BE2C (cell line): ENCODE measurements at regions not wholly inside any gene's neighbourhood (a gene's known extent, or its start where the extent isn't known, plus 50 kb on each side); places are given as distances from the start of the nearest gene placed in this dataset.

ENCODE experiments used
- DNase-seq: peaks from one replicate; pipeline ENCODE4 v3.0.0-alpha.2; 2020
- H3K27me3 ChIP-seq: fragments of 250-450 bp; sonication (Bioruptor Pico); 2 replicates; pipeline ENCODE4 v1.5.1; 2020; ENCODE audit warnings: mild to moderate bottlenecking
- H3K36me3 ChIP-seq: fragments of 250-450 bp; sonication (Bioruptor Pico); 2 replicates; pipeline ENCODE4 v1.5.1; 2020; ENCODE audit warnings: mild to moderate bottlenecking
- H3K4me1 ChIP-seq: fragments of 250-450 bp; sonication (Bioruptor Pico); 2 replicates; pipeline ENCODE4 v1.5.1; 2020
- H3K4me3 ChIP-seq: 2 replicates; pipeline ENCODE4 v1.5.1; 2011; ENCODE audit warnings: low read depth, low read length
- H3K9me3 ChIP-seq: fragments of 250-450 bp; sonication (Bioruptor Pico); 2 replicates; pipeline ENCODE4 v1.5.1; 2020
- CTCF ChIP-seq: IDR thresholded peaks from 2 replicates; pipeline ENCODE4 v1.5.1; 2012; ENCODE audit warnings: mild to moderate bottlenecking, low read depth, low read length

DNA sequence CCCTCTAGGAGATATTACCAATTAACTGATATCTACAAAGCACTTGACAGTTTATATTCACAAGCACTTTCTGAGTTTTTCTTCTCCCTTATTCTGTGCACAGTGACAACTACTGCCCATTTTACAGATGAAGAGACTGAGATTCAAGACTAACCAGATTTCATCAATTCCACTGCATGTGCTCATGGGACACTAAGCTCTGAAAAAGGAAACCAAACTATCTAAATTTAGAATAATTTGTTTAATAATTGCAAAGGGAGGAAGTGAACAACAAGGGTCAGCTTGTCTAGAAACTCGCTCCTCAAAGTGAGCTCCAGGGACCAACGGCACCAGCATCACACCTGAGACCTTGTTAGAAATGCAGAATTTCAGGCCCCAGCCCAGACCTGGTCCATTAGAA, 50.8 kb upstream of the MYLIP start:
- Histone ChIP-seq H3K27me3 (no peaks in the 10 kb centered on the region), H3K36me3 (no peaks in the 10 kb centered on the region), H3K4me1 (no peaks in the 10 kb centered on the region), H3K9me3 (no peaks in the 10 kb centered on the region), H3K4me3 (no peak overlapping the region)
- TF ChIP-seq CTCF = no peak
- no peak for DNase-seq

DNA sequence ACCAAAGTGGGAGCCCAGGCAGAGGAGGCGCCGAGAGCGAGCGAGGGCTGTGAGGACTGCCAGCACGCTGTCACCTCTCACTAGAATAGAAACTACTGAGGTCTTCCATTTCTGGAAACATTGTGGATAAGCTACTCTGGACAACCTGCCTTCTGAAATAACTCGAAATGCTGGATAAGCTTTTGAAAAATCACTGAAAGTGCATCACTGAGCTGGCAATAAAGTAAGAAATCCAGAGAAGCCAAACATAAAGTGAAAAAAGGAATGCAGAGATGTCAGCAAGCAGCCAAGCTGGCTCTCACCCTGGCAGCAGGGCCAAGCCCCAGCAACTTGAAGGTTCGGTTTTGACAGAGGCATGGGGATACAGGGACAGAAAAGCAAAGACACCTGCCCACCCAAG, 59.2 kb upstream of the MYLIP start:
- Histone ChIP-seq H3K27me3 (no peaks in the 10 kb centered on the region), H3K36me3 (no peaks in the 10 kb centered on the region), H3K9me3 (no peaks in the 10 kb centered on the region), H3K4me1 (no peaks in the 10 kb centered on the region), H3K4me3 (no peak overlapping the region)
- DNase-seq = no peak
- TF ChIP-seq CTCF = no peak

DNA sequence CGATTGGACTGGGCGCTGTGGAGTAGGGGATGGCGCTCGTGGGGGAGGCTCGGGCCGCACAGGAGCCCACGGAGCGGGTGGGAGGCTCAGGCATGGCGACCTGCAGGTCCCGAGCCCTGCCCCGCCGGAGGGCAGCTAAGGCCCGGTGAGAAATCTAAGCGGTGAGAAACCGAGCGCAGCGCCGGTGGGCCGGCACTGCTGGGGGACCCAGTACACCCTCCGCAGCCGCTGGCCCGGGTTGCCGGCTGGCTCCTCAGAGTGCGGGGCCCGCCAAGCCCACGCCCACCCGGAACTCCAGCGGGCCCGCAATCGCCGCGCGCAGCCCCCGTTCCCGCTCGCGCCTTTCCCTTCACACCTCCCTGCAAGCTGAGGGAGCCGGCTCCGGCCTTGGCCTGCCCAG, 59.7 kb upstream of the MYLIP start:
- no peak overlapping the region for H3K4me3 ChIP-seq
- no peaks in the 10 kb centered on the region for H3K9me3 ChIP-seq
- no peaks in the 10 kb centered on the region for H3K36me3 ChIP-seq
- no peaks in the 10 kb centered on the region for H3K4me1 ChIP-seq
- no peak for TF ChIP-seq CTCF
- H3K27me3 ChIP-seq = no peaks in the 10 kb centered on the region
- no peak for DNase-seq

- TF ChIP-seq CTCF = no peak
- H3K4me3 ChIP-seq = no peak overlapping the region
- no peaks in the 10 kb centered on the region for H3K36me3 ChIP-seq
- no peaks in the 10 kb centered on the region for H3K27me3 ChIP-seq
- no peak for DNase-seq
- H3K4me1 ChIP-seq = no peaks in the 10 kb centered on the region
- no peaks in the 10 kb centered on the region for H3K9me3 ChIP-seq
These were observed 61.3 kb upstream of the MYLIP start for GRCh38 chr6:16067568-16067967.

DNA sequence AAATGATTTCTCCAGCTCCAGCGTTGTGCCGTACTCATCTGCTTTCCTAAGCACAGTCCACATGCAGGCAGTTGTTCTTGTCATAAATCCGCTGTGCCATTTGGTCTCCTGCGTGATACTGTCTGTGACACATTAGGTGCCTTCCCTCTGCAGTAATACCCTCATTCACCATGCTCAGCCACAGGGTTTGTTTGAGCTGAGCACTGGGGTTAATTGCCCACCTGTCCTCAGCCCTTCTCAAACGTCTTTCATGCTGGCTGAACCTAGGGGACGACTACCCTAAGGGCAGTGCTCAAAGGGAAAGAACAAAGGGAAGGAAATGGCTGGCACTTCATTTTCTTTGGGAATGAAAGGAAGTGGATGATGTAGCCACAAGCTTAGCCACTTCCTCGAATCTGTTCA, 64.2 kb upstream of the MYLIP start:
- DNase-seq = no peak

GRCh38 chr6:16063580-16063979, 65.3 kb upstream of the MYLIP start:
- H3K27me3 ChIP-seq = no peaks in the 10 kb centered on the region
- H3K36me3 ChIP-seq = no peaks in the 10 kb centered on the region

More for the DNA sequence above, 64.2 kb upstream of the MYLIP start:
- Histone ChIP-seq H3K27me3 (no peaks in the 10 kb centered on the region), H3K9me3 (no peaks in the 10 kb centered on the region), H3K4me3 (no peak overlapping the region), H3K4me1 (no peaks in the 10 kb centered on the region), H3K36me3 (no peaks in the 10 kb centered on the region)
- no peak for TF ChIP-seq CTCF

More at GRCh38 chr6:16063580-16063979, 65.3 kb upstream of the MYLIP start:
- Histone ChIP-seq H3K4me3 (no peak overlapping the region), H3K4me1 (no peaks in the 10 kb centered on the region), H3K9me3 (no peaks in the 10 kb centered on the region)
- TF ChIP-seq CTCF = no peak
- DNase-seq = no peak
